H1 (cell line): ENCODE measurements at regions not wholly inside any gene's neighbourhood (a gene's known extent, or its start where the extent isn't known, plus 50 kb on each side); places are given as distances from the start of the nearest gene placed in this dataset.
"Not testable (repeated sequence)": the region's sequence is repeated elsewhere in the genome, so short reads cannot be mapped to it uniquely, and the experiment has no call there.

ENCODE experiments used
- CTCF ChIA-PET: fragments of 300-600 bp; sonication (Branson Sonifier 250); formaldehyde crosslinking; loops from one replicate; lab custom pipeline; 2021; ENCODE audit not compliant: partially characterized antibody; lab: Charles Lee
- POLR2A ChIA-PET: fragments of 300-600 bp; sonication (Branson Sonifier 250); formaldehyde crosslinking; loops from one replicate; lab custom pipeline; 2021; ENCODE audit warnings: inconsistent platforms; ENCODE audit not compliant: partially characterized antibody; lab: Charles Lee
- DNase-seq, 2 experiments: peaks; one replicate each; pipeline versions ENCODE4 v3.0.0 to v3.0.0-alpha.2; 2010 to 2022; ENCODE audit warnings: low spot score in 2 of 2, low read depth in 1 of 2, mixed read lengths in 1 of 2
- FAIRE-seq: peaks from 2 replicates; lab custom pipeline; 2011; peaks lifted over from hg19 to GRCh38; lab: Jason Lieb, UNC
- H2AFZ ChIP-seq: 2 replicates; pipeline ENCODE4 v1.8.1; 2012; ENCODE audit warnings: low read length, inconsistent platforms
- H2AK5ac ChIP-seq: 2 replicates; pipeline ENCODE4 v1.6.1; 2013; ENCODE audit warnings: low read depth, low read length
- H2BK120ac ChIP-seq: replicated peaks from 2 replicates; pipeline ENCODE3; 2013; ENCODE audit warnings: low read depth, low read length, inconsistent platforms
- H2BK12ac ChIP-seq: 2 replicates; pipeline ENCODE4 v1.6.1; 2013; ENCODE audit warnings: low read depth, low read length
- H2BK15ac ChIP-seq: 2 replicates; pipeline ENCODE4 v1.6.1; 2013; ENCODE audit warnings: low read length
- H2BK20ac ChIP-seq: 2 replicates; pipeline ENCODE4 v1.6.1; 2013; ENCODE audit warnings: low read length
- H2BK5ac ChIP-seq: 2 replicates; pipeline ENCODE4 v1.6.1; 2013; ENCODE audit warnings: low read depth, low read length
- H3K14ac ChIP-seq: 2 replicates; pipeline ENCODE4 v1.6.1; 2013; ENCODE audit warnings: inconsistent platforms; ENCODE audit not compliant: insufficient read length
- H3K18ac ChIP-seq: 2 replicates; pipeline ENCODE4 v1.6.1; 2013; ENCODE audit warnings: low read length; ENCODE audit errors: extremely low read depth
- H3K23ac ChIP-seq: 2 replicates; pipeline ENCODE4 v1.6.1; 2013; ENCODE audit warnings: inconsistent platforms; ENCODE audit not compliant: insufficient read length
- H3K23me2 ChIP-seq: 2 replicates; pipeline ENCODE4 v1.6.1; 2013; ENCODE audit warnings: low read depth, low read length
- H3K27ac ChIP-seq: 2 replicates; pipeline ENCODE4 v1.6.1; 2011; ENCODE audit warnings: low read depth, low read length, inconsistent platforms
- H3K27me3 ChIP-seq, 4 experiments: replicated peaks in 1 of 4; 1 replicate in 1 of 4; 2 replicates in 3 of 4; pipeline versions ENCODE4 v1.6.1 to v1.8.1; 2011 to 2013; ENCODE audit warnings: low read length in 3 of 4, mild to moderate bottlenecking in 3 of 4, inconsistent platforms in 2 of 4, mixed read lengths in 2 of 4, moderate library complexity in 1 of 4; ENCODE audit not compliant: control insufficient read depth in 3 of 4, insufficient read depth in 3 of 4; ENCODE audit errors: extremely low read depth in 1 of 4
- H3K36me3 ChIP-seq, 4 experiments: 2 replicates each; pipeline versions ENCODE4 v1.6.1 to v1.8.1; 2011 to 2013; ENCODE audit warnings: mild to moderate bottlenecking in 4 of 4, low read length in 3 of 4, moderate library complexity in 2 of 4, control low read depth in 1 of 4, inconsistent platforms in 1 of 4; ENCODE audit not compliant: insufficient read depth in 4 of 4, control insufficient read depth in 2 of 4
- H3K4ac ChIP-seq: replicated peaks from 2 replicates; pipeline ENCODE3; 2013; ENCODE audit warnings: low read length, low read depth, mixed read lengths, inconsistent platforms; ENCODE audit not compliant: insufficient read length
- H3K4me1 ChIP-seq, 4 experiments: replicated peaks in 1 of 4; 1 replicate in 1 of 4; 2 replicates in 3 of 4; pipeline versions ENCODE4 v1.6.1 to v1.8.1; 2011 to 2013; ENCODE audit warnings: low read length in 3 of 4, inconsistent platforms in 2 of 4, mixed read lengths in 1 of 4; ENCODE audit not compliant: insufficient read depth in 4 of 4, control insufficient read depth in 3 of 4
- H3K4me2 ChIP-seq, 2 experiments: 2 replicates each; pipeline versions ENCODE4 v1.6.1 to v1.8.1; 2011 to 2013; ENCODE audit warnings: low read depth in 2 of 2, low read length in 2 of 2, control low read depth in 1 of 2, inconsistent platforms in 1 of 2, mild to moderate bottlenecking in 1 of 2; ENCODE audit not compliant: insufficient read depth in 1 of 2
- H3K4me3 ChIP-seq, 4 experiments: fragments of 200-600, 300-600 bp in 1 of 4; sonication (generic), shearing (Covaris generic), sonication (Bioruptor Twin) in 1 of 4; 2 replicates each; pipeline versions ENCODE4 v1.5.1 to v1.8.1; 2011 to 2016; ENCODE audit warnings: low read length in 4 of 4, low read depth in 3 of 4, control low read depth in 2 of 4, inconsistent platforms in 2 of 4, mild to moderate bottlenecking in 2 of 4, mixed read lengths in 1 of 4, moderate library complexity in 1 of 4; ENCODE audit not compliant: insufficient read depth in 2 of 4; ENCODE audit errors: extremely low read depth in 1 of 4
- H3K56ac ChIP-seq: replicated peaks from 2 replicates; pipeline ENCODE3; 2013; ENCODE audit warnings: low read depth, mild to moderate bottlenecking, mixed read lengths, low read length, inconsistent platforms; ENCODE audit not compliant: insufficient read length
- H3K79me1 ChIP-seq: 2 replicates; pipeline ENCODE4 v1.6.1; 2013; ENCODE audit warnings: low read depth, low read length, control low read depth
- H3K79me2 ChIP-seq, 2 experiments: 2 replicates each; pipeline versions ENCODE4 v1.6.1 to v1.8.1; 2012 to 2013; ENCODE audit warnings: low read length in 2 of 2, mild to moderate bottlenecking in 2 of 2, inconsistent platforms in 1 of 2; ENCODE audit not compliant: insufficient read depth in 2 of 2, control insufficient read depth in 1 of 2
- H3K9ac ChIP-seq, 4 experiments: replicated peaks in 1 of 4; 1 replicate in 1 of 4; 2 replicates in 3 of 4; pipeline versions ENCODE4 v1.6.1 to v1.8.1; 2011 to 2013; ENCODE audit warnings: low read depth in 3 of 4, low read length in 3 of 4, control low read depth in 2 of 4, mild to moderate bottlenecking in 2 of 4, moderate library complexity in 2 of 4, inconsistent platforms in 1 of 4; ENCODE audit errors: extremely low read depth in 1 of 4
- H3K9me3 ChIP-seq, 2 experiments: 2 replicates each; pipeline versions ENCODE4 v1.6.1 to v1.8.1; 2012 to 2013; ENCODE audit warnings: mild to moderate bottlenecking in 2 of 2, moderate library complexity in 2 of 2, control low read depth in 1 of 2, inconsistent platforms in 1 of 2, low read depth in 1 of 2, low read length in 1 of 2, mixed read lengths in 1 of 2; ENCODE audit not compliant: insufficient read depth in 2 of 2
- H4K20me1 ChIP-seq, 2 experiments: replicated peaks in 1 of 2; 2 replicates each; pipeline versions ENCODE3 to v1.8.1; 2011 to 2013; ENCODE audit warnings: inconsistent platforms in 2 of 2, low read length in 2 of 2, mild to moderate bottlenecking in 1 of 2; ENCODE audit not compliant: insufficient read depth in 2 of 2, control insufficient read depth in 1 of 2
- H4K5ac ChIP-seq: 2 replicates; pipeline ENCODE4 v1.6.1; 2013; ENCODE audit warnings: low read length, low read depth, mixed read lengths, inconsistent platforms; ENCODE audit not compliant: insufficient read length
- H4K8ac ChIP-seq: 2 replicates; pipeline ENCODE4 v1.8.0; 2013; ENCODE audit warnings: mild to moderate bottlenecking, moderate library complexity, low read length, inconsistent platforms; ENCODE audit not compliant: insufficient read depth; ENCODE audit errors: extremely low read depth
- H4K91ac ChIP-seq: replicated peaks from 2 replicates; pipeline ENCODE3; 2013; ENCODE audit warnings: low read length, mixed read lengths, inconsistent platforms; ENCODE audit not compliant: insufficient read length
- WGBS, 2 experiments: shearing (Covaris generic) in 1 of 2; methylation state at CpG; one replicate each; pipeline versions ENCODE4 v1.1.6 to v1.1.7; 2013 to 2015; ENCODE audit warnings: low lambda C conversion rate in 2 of 2, mixed read lengths in 2 of 2, inconsistent platforms in 1 of 2, low coverage in 1 of 2, missing lambda C conversion rate in 1 of 2; ENCODE audit not compliant: insufficient replicate concordance in 2 of 2, insufficient coverage in 1 of 2, insufficient read length in 1 of 2; ENCODE audit errors: extremely low coverage in 1 of 2, missing lambda C conversion rate in 1 of 2; 5-methylcytosine and 5-hydroxymethylcytosine counted together

- H4K20me1 ChIP-seq, H3K27ac ChIP-seq, CTCF ChIA-PET, H3K4me1 ChIP-seq, H3K18ac ChIP-seq, POLR2A ChIA-PET, H4K8ac ChIP-seq, H2AFZ ChIP-seq, H4K91ac ChIP-seq, H3K27me3 ChIP-seq, H3K36me3 ChIP-seq, H3K23me2 ChIP-seq, H3K56ac ChIP-seq, FAIRE-seq, H3K4me3 ChIP-seq, H3K4me2 ChIP-seq, H3K79me2 ChIP-seq, H2BK20ac ChIP-seq, DNase-seq, H2BK120ac ChIP-seq, H3K9me3 ChIP-seq, H2BK12ac ChIP-seq, H2AK5ac ChIP-seq, H3K14ac ChIP-seq, H3K79me1 ChIP-seq, H3K23ac ChIP-seq, H2BK15ac ChIP-seq, H4K5ac ChIP-seq, H2BK5ac ChIP-seq, H3K9ac ChIP-seq, H3K4ac ChIP-seq: not testable (repeated sequence)
- WGBS, 2 experiments: 69% methylated on average over 4 of the region's 4 CpGs; no CpG with 5 or more reads in 1 of the 2 experiments
These were observed 69.3 kb upstream of the TMEM170B start for GRCh38 chr6:11468271-11468670.
